NT2/D1 (cell line): ENCODE measurements at regions not wholly inside any gene's neighbourhood (a gene's known extent, or its start where the extent isn't known, plus 50 kb on each side); places are given as distances from the start of the nearest gene placed in this dataset.
"Not testable (repeated sequence)": the region's sequence is repeated elsewhere in the genome, so short reads cannot be mapped to it uniquely, and the experiment has no call there.

Experiments used
- DNase-seq: peaks from one replicate; pipeline ENCODE4 v3.0.0-alpha.2; 2011; ENCODE audit warnings: low read depth, low spot score
- H3K27me3 ChIP-seq: 2 replicates; pipeline ENCODE4 v1.6.0; 2011; ENCODE audit warnings: mild to moderate bottlenecking; ENCODE audit not compliant: insufficient read length, insufficient read depth
- H3K36me3 ChIP-seq: 2 replicates; pipeline ENCODE4 v1.6.1; 2011; ENCODE audit warnings: mild to moderate bottlenecking, low read length, mixed read lengths; ENCODE audit not compliant: insufficient read depth, insufficient read length
- H3K4me1 ChIP-seq: 2 replicates; pipeline ENCODE4 v1.5.1; 2011; ENCODE audit not compliant: insufficient read depth, insufficient read length
- H3K4me3 ChIP-seq: 2 replicates; pipeline ENCODE4 v1.5.1; 2011; ENCODE audit warnings: low read depth; ENCODE audit not compliant: insufficient read length
- H3K9ac ChIP-seq: 2 replicates; pipeline ENCODE4 v1.6.0; 2011; ENCODE audit warnings: low read depth; ENCODE audit not compliant: insufficient read length
- H3K9me3 ChIP-seq: 2 replicates; pipeline ENCODE4 v1.5.1; 2011; ENCODE audit warnings: mild to moderate bottlenecking, low read length; ENCODE audit not compliant: insufficient read depth
- SUZ12 ChIP-seq: IDR thresholded peaks from 2 replicates; pipeline ENCODE4 v1.6.1; 2011; ENCODE audit not compliant: insufficient read length, insufficient read depth; ENCODE audit errors: extremely low read depth
- YY1 ChIP-seq: IDR thresholded peaks from 2 replicates; pipeline ENCODE4 v1.6.1; 2011; ENCODE audit not compliant: insufficient read length, insufficient read depth
- ZNF274 ChIP-seq: IDR thresholded peaks from 2 replicates; pipeline ENCODE4 v1.6.1; 2011; ENCODE audit warnings: mild to moderate bottlenecking, low read depth, low read length

DNA sequence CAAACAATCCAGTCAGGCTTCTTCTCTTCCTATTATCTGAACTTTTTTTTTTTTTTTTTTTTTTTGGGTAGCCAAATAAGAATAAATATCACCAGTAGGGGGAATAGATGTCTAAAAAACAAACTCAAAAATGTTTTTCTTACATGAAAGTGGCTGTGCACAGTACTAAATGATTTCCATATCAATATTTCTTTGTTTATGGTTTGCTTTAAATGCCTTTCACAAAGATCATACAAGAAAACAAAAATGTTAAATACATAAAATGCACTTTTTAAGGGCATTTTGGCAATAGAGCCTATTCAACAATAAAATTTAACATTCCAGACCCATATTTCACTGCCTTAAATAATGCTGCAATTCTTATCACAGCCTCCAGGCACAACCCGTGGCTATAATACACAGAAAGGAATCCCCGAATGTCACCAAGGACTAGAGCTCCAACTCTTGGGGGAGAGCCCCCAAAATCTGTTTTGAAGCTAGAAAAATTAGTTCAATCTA, 91.1 kb upstream of the TBCA start:
- H3K4me1 ChIP-seq, result no peaks in the 10 kb centered on the region
- TF ChIP-seq SUZ12 (no peak), YY1 (no peak), ZNF274 (no peak)

DNA sequence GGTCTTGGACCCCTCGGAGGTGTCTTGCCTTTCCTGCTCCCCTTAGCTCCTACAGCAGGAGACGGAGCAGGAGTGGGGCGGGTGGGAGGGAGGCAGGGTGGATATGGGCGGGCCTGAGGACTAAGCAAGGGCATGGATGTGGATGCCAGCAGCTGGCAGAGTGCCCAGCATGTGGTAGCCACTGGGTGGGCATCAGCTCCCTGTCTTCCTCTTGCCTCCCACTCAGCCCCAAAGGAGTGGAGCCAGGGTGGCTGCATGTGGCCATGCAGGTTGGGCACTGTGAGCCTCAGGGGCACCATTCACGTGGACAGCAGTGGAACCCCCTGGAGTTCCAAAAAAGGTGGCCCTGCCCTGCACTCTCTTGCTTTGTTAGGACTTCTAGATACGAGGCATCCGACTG, 90.1 kb upstream of the TBCA start:
- no peaks in the 10 kb centered on the region for H3K36me3 ChIP-seq
- H3K4me1 ChIP-seq, result no peaks in the 10 kb centered on the region
- no peak for TF ChIP-seq ZNF274
- no peak for TF ChIP-seq YY1
- no peak for TF ChIP-seq SUZ12
- H3K9ac ChIP-seq, result no peak overlapping the region
- no peak for DNase-seq
- H3K9me3 ChIP-seq, result no peaks in the 10 kb centered on the region
- peaks cover 3% of the 10 kb centered on the region for H3K27me3 ChIP-seq
- no peak overlapping the region for H3K4me3 ChIP-seq

More for the DNA sequence above, 91.1 kb upstream of the TBCA start:
- Histone ChIP-seq H3K27me3 (peaks cover 3% of the 10 kb centered on the region), H3K9ac (no peak overlapping the region), H3K4me3 (no peak overlapping the region), H3K36me3 (no peaks in the 10 kb centered on the region), H3K9me3 (no peaks in the 10 kb centered on the region)
- no peak for DNase-seq

DNA sequence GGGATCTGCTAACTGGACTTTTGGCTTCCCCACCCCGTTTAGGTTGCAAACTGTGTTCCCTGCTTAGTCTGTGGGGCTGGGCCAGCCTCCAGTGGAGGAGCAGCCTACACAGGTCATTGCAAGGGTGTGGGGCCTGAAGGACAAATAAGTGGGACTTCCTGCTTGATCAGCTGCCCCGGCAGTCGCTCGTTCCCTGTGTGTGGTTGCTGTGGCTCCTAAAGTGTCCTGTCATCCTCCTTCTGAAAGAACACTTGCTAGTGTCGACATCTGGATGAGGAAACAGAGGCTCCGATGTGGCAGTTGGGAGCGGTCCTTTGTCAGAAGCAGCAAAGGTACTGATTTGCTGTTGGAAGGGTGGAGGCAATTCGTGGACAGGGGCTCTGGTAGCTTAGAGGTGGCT, 88.9 kb upstream of the TBCA start:
- no peak overlapping the region for H3K9ac ChIP-seq
- DNase-seq, result no peak

DNA sequence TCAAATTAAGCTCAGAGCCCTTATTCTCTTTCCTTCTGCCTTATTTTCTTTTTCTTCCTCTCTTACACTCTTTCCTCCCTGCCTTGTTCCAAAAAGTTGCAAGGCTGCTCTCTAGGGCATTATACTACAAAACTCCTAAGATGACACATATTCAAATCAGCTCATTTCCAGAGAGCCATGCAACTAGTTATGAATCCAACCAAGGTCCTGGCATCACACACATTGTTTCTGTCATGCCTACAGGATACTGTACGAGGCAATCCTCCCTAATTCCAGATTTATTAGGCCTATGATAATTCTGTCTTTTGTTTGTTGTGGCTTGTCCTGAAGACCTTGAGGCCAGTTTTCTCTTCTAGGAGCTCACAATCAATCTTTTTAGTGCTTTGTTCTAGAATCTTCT, 87.0 kb upstream of the TBCA start:
- no peak for DNase-seq
- H3K4me3 ChIP-seq, result no peak overlapping the region
- H3K36me3 ChIP-seq, result no peaks in the 10 kb centered on the region
- peaks cover 3% of the 10 kb centered on the region for H3K27me3 ChIP-seq
- TF ChIP-seq YY1, result no peak
- no peak for TF ChIP-seq ZNF274
- TF ChIP-seq SUZ12, result no peak
- no peak overlapping the region for H3K9ac ChIP-seq
- H3K4me1 ChIP-seq, result no peaks in the 10 kb centered on the region
- H3K9me3 ChIP-seq, result no peaks in the 10 kb centered on the region

More for the DNA sequence above, 88.9 kb upstream of the TBCA start:
- Histone ChIP-seq H3K4me1 (no peaks in the 10 kb centered on the region), H3K36me3 (no peaks in the 10 kb centered on the region), H3K27me3 (peaks cover 3% of the 10 kb centered on the region), H3K9me3 (no peaks in the 10 kb centered on the region), H3K4me3 (no peak overlapping the region)
- no peak for TF ChIP-seq YY1
- no peak for TF ChIP-seq ZNF274
- no peak for TF ChIP-seq SUZ12

DNA sequence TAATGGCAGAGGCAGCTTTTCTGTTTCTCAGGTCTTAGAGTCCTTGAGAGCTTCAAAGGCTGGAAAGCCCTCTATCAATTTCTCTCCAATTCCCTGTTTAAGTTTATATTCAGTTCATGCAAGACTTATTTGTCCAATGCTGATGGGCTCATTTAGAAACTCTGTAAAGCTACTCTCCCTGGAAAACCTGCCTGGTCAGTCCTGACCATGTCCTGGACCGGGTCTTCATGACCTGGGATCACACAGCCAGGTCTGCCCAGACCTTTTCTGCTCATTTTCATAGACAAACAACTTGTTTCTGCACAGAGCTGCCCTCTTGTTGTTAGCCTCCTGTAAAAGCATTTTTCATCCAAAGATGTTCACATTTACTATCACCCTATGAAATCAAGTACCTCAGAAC, 85.4 kb upstream of the TBCA start:
- Histone ChIP-seq H3K9me3 (no peaks in the 10 kb centered on the region), H3K4me1 (no peaks in the 10 kb centered on the region), H3K27me3 (peaks cover 3% of the 10 kb centered on the region), H3K4me3 (no peak overlapping the region), H3K36me3 (no peaks in the 10 kb centered on the region), H3K9ac (no peak overlapping the region)
- no peak for DNase-seq
- TF ChIP-seq ZNF274 (no peak), YY1 (no peak), SUZ12 (no peak)

DNA sequence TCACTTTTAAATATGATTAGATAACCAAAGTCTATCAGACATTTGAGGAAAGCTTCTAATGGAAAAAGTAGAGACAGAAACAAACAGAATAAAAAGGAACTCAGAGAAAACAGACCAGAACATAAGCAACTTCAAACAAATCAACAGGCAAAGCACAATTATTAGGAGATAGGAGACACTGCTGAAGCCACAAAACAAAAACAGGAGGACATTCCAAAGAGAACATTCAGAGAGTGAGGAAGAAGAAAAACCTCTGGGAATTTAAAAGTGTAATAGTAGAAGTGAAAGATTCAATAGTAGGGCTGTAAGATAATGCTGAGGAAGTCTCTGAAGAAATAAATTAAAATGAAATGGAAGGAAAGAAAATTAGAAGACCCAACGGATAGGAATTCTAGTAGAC, 83.2 kb upstream of the TBCA start:
- H3K9ac ChIP-seq, result no peak overlapping the region
- TF ChIP-seq YY1 (no peak), ZNF274 (no peak), SUZ12 (no peak)
- no peaks in the 10 kb centered on the region for H3K9me3 ChIP-seq
- peaks cover 5% of the 10 kb centered on the region for H3K27me3 ChIP-seq
- H3K36me3 ChIP-seq, result no peaks in the 10 kb centered on the region
- no peaks in the 10 kb centered on the region for H3K4me1 ChIP-seq
- DNase-seq, result no peak
- no peak overlapping the region for H3K4me3 ChIP-seq

DNA sequence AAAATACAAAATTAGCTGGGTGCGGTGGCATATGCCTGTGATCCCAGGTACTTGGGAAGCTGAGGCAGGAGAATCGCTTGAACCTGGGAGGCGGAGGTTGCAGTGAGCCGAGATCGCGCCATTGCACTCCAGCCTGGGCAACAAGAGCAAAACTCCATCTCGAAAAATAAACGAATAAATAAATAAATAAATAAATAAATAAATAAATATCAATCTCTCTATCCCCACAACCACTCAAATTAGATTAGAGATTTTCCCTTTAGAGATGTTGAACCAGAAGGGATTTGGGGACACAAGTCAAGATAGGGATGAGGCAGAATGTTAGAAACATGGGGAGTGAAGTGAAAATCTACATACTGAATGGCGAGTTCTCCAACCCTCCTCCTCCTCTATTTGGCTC, 82.5 kb upstream of the TBCA start:
- not testable (repeated sequence) for H3K4me3 ChIP-seq, H3K4me1 ChIP-seq, H3K36me3 ChIP-seq, H3K9me3 ChIP-seq, H3K9ac ChIP-seq, DNase-seq
- H3K27me3 ChIP-seq, result peaks cover 11% of the 10 kb centered on the region

DNA sequence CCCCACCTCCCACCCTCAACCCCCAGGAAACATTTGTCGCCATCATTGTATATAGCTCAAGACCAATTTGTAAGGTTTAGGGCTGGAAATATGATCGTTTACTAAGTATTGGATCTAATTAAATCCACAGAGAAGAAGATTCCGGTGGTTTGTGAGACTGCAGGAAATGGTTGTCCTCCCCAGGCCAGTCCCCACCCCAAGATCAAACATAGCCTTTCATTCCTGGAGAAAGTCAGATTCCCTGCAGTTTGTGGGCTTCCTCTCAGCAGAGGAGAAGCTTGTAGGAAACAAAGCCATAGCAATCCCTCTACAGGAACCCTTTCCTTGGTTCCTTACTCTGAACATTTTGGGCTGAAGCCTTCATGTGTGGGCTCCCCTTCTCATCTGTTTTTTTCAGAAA, 79.2 kb upstream of the TBCA start:
- Histone ChIP-seq H3K9me3 (no peaks in the 10 kb centered on the region), H3K4me1 (no peaks in the 10 kb centered on the region), H3K27me3 (peaks cover 40% of the 10 kb centered on the region), H3K36me3 (no peaks in the 10 kb centered on the region), H3K9ac (no peak overlapping the region), H3K4me3 (no peak overlapping the region)
- DNase-seq, result no peak
- TF ChIP-seq YY1, result no peak
- TF ChIP-seq SUZ12, result no peak
- no peak for TF ChIP-seq ZNF274
